ENCODE measurements at regions not wholly inside any gene's neighbourhood (a gene's known extent, or its start where the extent isn't known, plus 50 kb on each side); places are given as distances from the start of the nearest gene placed in this dataset.
"Not testable (repeated sequence)": the region's sequence is repeated elsewhere in the genome, so short reads cannot be mapped to it uniquely, and the experiment has no call there.

DNA sequence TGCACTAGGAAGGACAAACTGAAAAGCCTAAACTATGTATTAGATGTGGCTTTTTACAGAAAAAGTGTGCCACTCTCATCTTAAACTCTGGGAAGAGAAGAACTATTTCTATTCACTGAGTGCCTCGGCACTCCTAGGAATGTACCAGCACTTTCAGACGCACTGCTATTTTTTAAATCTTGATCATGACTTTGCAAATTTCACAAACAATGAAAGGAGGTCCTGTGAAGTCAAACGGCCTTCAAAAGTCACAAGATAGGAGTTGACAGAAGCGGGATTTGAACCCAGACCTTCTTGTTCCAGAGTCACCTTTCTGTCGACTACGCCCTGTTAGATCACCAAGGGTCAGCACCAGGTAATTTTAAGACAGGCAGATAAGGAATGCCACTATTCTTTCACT, 365.4 kb downstream of the VRK1 start:
- Mint-ChIP-seq H3K9me3 (ENCODE audit: unreplicated experiment) (peaks cover 14% of the 10 kb centered on the region), H3K27me3 (ENCODE audit: low read depth, unreplicated experiment) (peaks cover 4% of the 10 kb centered on the region), H3K4me3 (ENCODE audit: unreplicated experiment) (no peak overlapping the region), H3K36me3 (ENCODE audit: low read depth, unreplicated experiment) (no peaks in the 10 kb centered on the region), H3K4me1 (ENCODE audit: low read depth, unreplicated experiment) (no peaks in the 10 kb centered on the region), H3K27ac (ENCODE audit: unreplicated experiment) (no peak overlapping the region)
- H3K4me1 ChIP-seq (ENCODE audit: insufficient read depth, low read length) = no peaks in the 10 kb centered on the region
- no peak overlapping the region for H3K4me2 ChIP-seq (ENCODE audit: low read length)
- H3K9ac ChIP-seq (ENCODE audit: low read length) = no peak overlapping the region
- no peaks in the 10 kb centered on the region for H3K79me2 ChIP-seq (ENCODE audit: insufficient read depth, low read length)
- no peaks in the 10 kb centered on the region for H4K20me1 ChIP-seq (ENCODE audit: insufficient read depth, low read length)
- no peak for FAIRE-seq
- no peaks in the 10 kb centered on the region for H3K36me3 ChIP-seq (ENCODE audit: insufficient read depth, low read length)
- no peaks in the 10 kb centered on the region for H3K27me3 ChIP-seq (ENCODE audit: insufficient read depth, low read length)
- H2AFZ ChIP-seq (ENCODE audit: low read depth, low read length) = no peak overlapping the region
- H3K27ac ChIP-seq (ENCODE audit: low read depth, low read length) = no peak overlapping the region
- no peak for DNase-seq (ENCODE audit: low read depth)
- TF ChIP-seq, protein P1, sequence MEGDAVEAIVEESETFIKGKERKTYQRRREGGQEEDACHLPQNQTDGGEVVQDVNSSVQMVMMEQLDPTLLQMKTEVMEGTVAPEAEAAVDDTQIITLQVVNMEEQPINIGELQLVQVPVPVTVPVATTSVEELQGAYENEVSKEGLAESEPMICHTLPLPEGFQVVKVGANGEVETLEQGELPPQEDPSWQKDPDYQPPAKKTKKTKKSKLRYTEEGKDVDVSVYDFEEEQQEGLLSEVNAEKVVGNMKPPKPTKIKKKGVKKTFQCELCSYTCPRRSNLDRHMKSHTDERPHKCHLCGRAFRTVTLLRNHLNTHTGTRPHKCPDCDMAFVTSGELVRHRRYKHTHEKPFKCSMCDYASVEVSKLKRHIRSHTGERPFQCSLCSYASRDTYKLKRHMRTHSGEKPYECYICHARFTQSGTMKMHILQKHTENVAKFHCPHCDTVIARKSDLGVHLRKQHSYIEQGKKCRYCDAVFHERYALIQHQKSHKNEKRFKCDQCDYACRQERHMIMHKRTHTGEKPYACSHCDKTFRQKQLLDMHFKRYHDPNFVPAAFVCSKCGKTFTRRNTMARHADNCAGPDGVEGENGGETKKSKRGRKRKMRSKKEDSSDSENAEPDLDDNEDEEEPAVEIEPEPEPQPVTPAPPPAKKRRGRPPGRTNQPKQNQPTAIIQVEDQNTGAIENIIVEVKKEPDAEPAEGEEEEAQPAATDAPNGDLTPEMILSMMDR (IDR thresholded peaks at IDR 0.05; ENCODE audit: insufficient read depth, low read depth, low read length) = no peak
- TF ChIP-seq EZH2 (IDR thresholded peaks at IDR 0.05; ENCODE audit: insufficient read depth, low read length) = no peak
- H3K9me3 ChIP-seq (ENCODE audit: insufficient read depth, low read depth, low read length) = no peaks in the 10 kb centered on the region
- no peak overlapping the region for H3K4me3 ChIP-seq (ENCODE audit: insufficient read depth, low read depth, low read length)

DNA sequence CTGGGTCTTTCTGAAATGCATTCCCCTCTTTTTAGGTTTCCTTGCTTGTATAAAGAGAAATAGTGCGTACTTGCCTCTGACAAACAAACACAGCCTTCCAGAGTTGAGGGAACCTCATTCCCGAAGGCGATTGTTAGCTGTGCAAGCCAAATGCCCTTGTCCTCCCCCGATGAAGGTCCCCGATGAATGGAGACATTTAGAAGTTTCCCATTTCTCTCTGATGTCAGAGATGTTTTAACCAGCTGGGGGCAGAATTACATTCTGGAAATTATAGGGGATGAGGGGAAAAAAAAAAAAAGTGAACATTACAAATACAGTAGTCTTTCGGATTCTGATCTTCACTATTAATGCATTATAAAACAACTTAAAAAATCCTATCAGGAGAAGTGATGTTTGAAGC, 366.8 kb downstream of the VRK1 start:
- DNase-seq (ENCODE audit: low read depth) (no peak), FAIRE-seq (no peak)
- Histone ChIP-seq H4K20me1 (ENCODE audit: insufficient read depth, low read length) (no peaks in the 10 kb centered on the region), H3K4me1 (ENCODE audit: insufficient read depth, low read length) (no peaks in the 10 kb centered on the region), H3K4me2 (ENCODE audit: low read length) (no peak overlapping the region), H3K79me2 (ENCODE audit: insufficient read depth, low read length) (no peaks in the 10 kb centered on the region), H3K9me3 (ENCODE audit: insufficient read depth, low read depth, low read length) (no peaks in the 10 kb centered on the region), H3K9ac (ENCODE audit: low read length) (no peak overlapping the region), H3K27ac (ENCODE audit: low read depth, low read length) (no peak overlapping the region), H3K27me3 (ENCODE audit: insufficient read depth, low read length) (no peaks in the 10 kb centered on the region), H3K36me3 (ENCODE audit: insufficient read depth, low read length) (no peaks in the 10 kb centered on the region), H3K4me3 (ENCODE audit: insufficient read depth, low read depth, low read length) (no peak overlapping the region), H2AFZ (ENCODE audit: low read depth, low read length) (no peak overlapping the region)
- TF ChIP-seq, protein P1 (IDR thresholded peaks at IDR 0.05; ENCODE audit: insufficient read depth, low read depth, low read length) = peak; percentile 13
- no peak for TF ChIP-seq EZH2 (IDR thresholded peaks at IDR 0.05; ENCODE audit: insufficient read depth, low read length)
- Mint-ChIP-seq H3K27ac (ENCODE audit: unreplicated experiment) (no peak overlapping the region), H3K36me3 (ENCODE audit: low read depth, unreplicated experiment) (no peaks in the 10 kb centered on the region), H3K4me3 (ENCODE audit: unreplicated experiment) (no peak overlapping the region), H3K9me3 (ENCODE audit: unreplicated experiment) (peaks cover 12% of the 10 kb centered on the region), H3K27me3 (ENCODE audit: low read depth, unreplicated experiment) (peaks cover 2% of the 10 kb centered on the region), H3K4me1 (ENCODE audit: low read depth, unreplicated experiment) (no peaks in the 10 kb centered on the region)

DNA sequence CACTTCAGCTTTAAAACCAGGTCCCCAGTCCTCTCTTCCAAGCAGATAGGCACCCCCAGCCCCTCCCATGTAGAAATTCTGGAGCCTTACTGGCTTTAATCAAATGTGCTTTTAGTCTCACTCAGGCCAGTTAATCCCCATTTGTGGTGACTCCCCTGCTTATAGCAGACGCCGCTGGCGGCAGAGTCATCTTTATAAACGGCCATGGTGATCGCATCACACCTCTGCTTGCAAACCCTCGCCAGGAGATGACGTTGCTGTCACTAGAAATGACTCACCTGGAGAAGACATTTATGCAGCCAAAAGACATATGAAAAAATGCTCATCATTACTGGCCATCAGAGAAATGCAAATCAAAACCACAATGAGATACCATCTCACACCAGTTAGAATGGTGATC, 369.3 kb downstream of the VRK1 start:
- TF ChIP-seq, protein P1 (IDR thresholded peaks at IDR 0.05; ENCODE audit: insufficient read depth, low read depth, low read length) = no peak
- no peak for TF ChIP-seq EZH2 (IDR thresholded peaks at IDR 0.05; ENCODE audit: insufficient read depth, low read length)
- no peak for FAIRE-seq

DNA sequence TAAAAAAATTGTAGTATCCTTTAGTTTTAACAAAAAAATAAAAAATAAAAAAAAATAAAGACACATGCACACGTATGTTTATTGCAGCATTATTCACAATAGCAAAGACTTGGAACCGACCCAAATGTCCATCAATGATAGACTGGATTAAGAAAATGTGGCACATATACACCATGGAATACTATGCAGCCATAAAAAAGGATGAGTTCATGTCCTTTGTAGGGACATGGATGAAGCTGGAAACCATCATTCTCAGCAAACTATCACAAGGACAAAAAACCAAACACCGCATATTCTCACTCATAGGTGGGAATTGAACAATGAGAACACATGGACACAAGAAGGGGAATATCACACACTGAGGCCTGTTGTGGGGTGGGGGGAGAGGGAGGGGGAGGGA, 370.4 kb downstream of the VRK1 start:
- not testable (repeated sequence) for H3K4me1 Mint-ChIP-seq (ENCODE audit: low read depth, unreplicated experiment); H3K4me1 ChIP-seq (ENCODE audit: insufficient read depth, low read length); H3K27ac ChIP-seq (ENCODE audit: low read depth, low read length); H2AFZ ChIP-seq (ENCODE audit: low read depth, low read length); H3K36me3 Mint-ChIP-seq (ENCODE audit: low read depth, unreplicated experiment); H3K9ac ChIP-seq (ENCODE audit: low read length); H3K36me3 ChIP-seq (ENCODE audit: insufficient read depth, low read length); DNase-seq (ENCODE audit: low read depth); H3K9me3 Mint-ChIP-seq (ENCODE audit: unreplicated experiment); H3K27ac Mint-ChIP-seq (ENCODE audit: unreplicated experiment); H3K9me3 ChIP-seq (ENCODE audit: insufficient read depth, low read depth, low read length); H3K27me3 Mint-ChIP-seq (ENCODE audit: low read depth, unreplicated experiment); FAIRE-seq; H3K4me3 Mint-ChIP-seq (ENCODE audit: unreplicated experiment); H3K4me2 ChIP-seq (ENCODE audit: low read length); H3K4me3 ChIP-seq (ENCODE audit: insufficient read depth, low read depth, low read length); H3K79me2 ChIP-seq (ENCODE audit: insufficient read depth, low read length); H3K27me3 ChIP-seq (ENCODE audit: insufficient read depth, low read length); H4K20me1 ChIP-seq (ENCODE audit: insufficient read depth, low read length)

More for the DNA sequence above, 369.3 kb downstream of the VRK1 start:
- no peaks in the 10 kb centered on the region for H3K27me3 ChIP-seq (ENCODE audit: insufficient read depth, low read length)
- DNase-seq (ENCODE audit: low read depth) = no peak
- Mint-ChIP-seq H3K4me3 (ENCODE audit: unreplicated experiment) (no peak overlapping the region), H3K27me3 (ENCODE audit: low read depth, unreplicated experiment) (peaks cover 5% of the 10 kb centered on the region), H3K4me1 (ENCODE audit: low read depth, unreplicated experiment) (no peaks in the 10 kb centered on the region), H3K27ac (ENCODE audit: unreplicated experiment) (no peak overlapping the region), H3K9me3 (ENCODE audit: unreplicated experiment) (no peaks in the 10 kb centered on the region), H3K36me3 (ENCODE audit: low read depth, unreplicated experiment) (no peaks in the 10 kb centered on the region)
- no peaks in the 10 kb centered on the region for H3K36me3 ChIP-seq (ENCODE audit: insufficient read depth, low read length)
- no peak overlapping the region for H3K27ac ChIP-seq (ENCODE audit: low read depth, low read length)
- H2AFZ ChIP-seq (ENCODE audit: low read depth, low read length) = no peak overlapping the region
- no peaks in the 10 kb centered on the region for H4K20me1 ChIP-seq (ENCODE audit: insufficient read depth, low read length)
- no peak overlapping the region for H3K4me2 ChIP-seq (ENCODE audit: low read length)
- no peak overlapping the region for H3K9ac ChIP-seq (ENCODE audit: low read length)
- no peaks in the 10 kb centered on the region for H3K79me2 ChIP-seq (ENCODE audit: insufficient read depth, low read length)
- no peak overlapping the region for H3K4me3 ChIP-seq (ENCODE audit: insufficient read depth, low read depth, low read length)
- no peaks in the 10 kb centered on the region for H3K4me1 ChIP-seq (ENCODE audit: insufficient read depth, low read length)
- H3K9me3 ChIP-seq (ENCODE audit: insufficient read depth, low read depth, low read length) = no peaks in the 10 kb centered on the region

Data from astrocyte (in vitro differentiated cells and primary cell).